Endothelial cell of umbilical vein (primary cell): ENCODE measurements at regions not wholly inside any gene's neighbourhood (a gene's known extent, or its start where the extent isn't known, plus 50 kb on each side); places are given as distances from the start of the nearest gene placed in this dataset.

Experiments
- BruUV-seq: library from RNA; stranded (reverse); fragments of 400-500 nt; replicated peaks from 2 replicates; lab custom pipeline; 2021; lab: Mats Ljungman, UMichigan
- CTCF ChIA-PET: fragments of 300-600, 350-600 bp; sonication (Branson Sonifier 250); formaldehyde crosslinking; loops from one replicate; lab custom pipeline; 2021; ENCODE audit warnings: antibody characterized with exemption, inconsistent platforms; lab: Charles Lee
- POLR2A ChIA-PET: fragments of 300-600, 350-600 bp; sonication (Branson Sonifier 250); formaldehyde crosslinking; loops from one replicate; lab custom pipeline; 2021; ENCODE audit warnings: antibody characterized with exemption, inconsistent platforms; lab: Charles Lee
- DNase-seq: peaks from one replicate; pipeline ENCODE4 v3.0.0-alpha.2; 2011; ENCODE audit warnings: low read depth, low spot score
- FAIRE-seq: peaks from 2 replicates; lab custom pipeline; 2011; peaks lifted over from hg19 to GRCh38; lab: Jason Lieb, UNC
- H2AFZ ChIP-seq: 2 replicates; pipeline ENCODE4 v1.6.0; 2012; ENCODE audit warnings: low read depth, low read length, control low read depth, inconsistent platforms
- H3K27ac ChIP-seq: 2 replicates; pipeline ENCODE4 v1.5.1; 2011; ENCODE audit warnings: low read depth, mild to moderate bottlenecking, control low read depth, low read length, moderate library complexity; ENCODE audit not compliant: insufficient read depth
- H3K27me3 ChIP-seq, 2 experiments: 2 replicates each; pipeline versions ENCODE4 v1.6.0 to v1.6.1; 2011; ENCODE audit warnings: low read length in 2 of 2, mixed read lengths in 1 of 2; ENCODE audit not compliant: control insufficient read depth in 2 of 2, insufficient read depth in 2 of 2
- H3K36me3 ChIP-seq, 2 experiments: 2 replicates in 1 of 2; 3 replicates in 1 of 2; pipeline ENCODE4 v1.5.1; 2011; ENCODE audit warnings: low read length in 2 of 2, mild to moderate bottlenecking in 1 of 2, moderate library complexity in 1 of 2; ENCODE audit not compliant: control insufficient read depth in 2 of 2, insufficient read depth in 2 of 2; ENCODE audit errors: extremely low read depth in 1 of 2
- H3K4me1 ChIP-seq: 3 replicates; pipeline ENCODE4 v1.5.1; 2011; ENCODE audit warnings: mild to moderate bottlenecking, low read length; ENCODE audit not compliant: control insufficient read depth, insufficient read depth; ENCODE audit errors: extremely low read depth
- H3K4me2 ChIP-seq: 2 replicates; pipeline ENCODE4 v1.6.1; 2011; ENCODE audit warnings: low read length, control low read depth, mixed read lengths; ENCODE audit not compliant: insufficient read depth
- H3K4me3 ChIP-seq, 3 experiments: fragments of 200-600 bp in 1 of 3; sonication (generic), shearing (Covaris generic) in 1 of 3; replicated peaks in 1 of 3; 2 replicates each; pipeline ENCODE4 v1.5.1; 2011 to 2016; ENCODE audit warnings: control low read depth in 3 of 3, low read length in 3 of 3, mild to moderate bottlenecking in 2 of 3, inconsistent platforms in 1 of 3, low read depth in 1 of 3, moderate library complexity in 1 of 3; ENCODE audit not compliant: insufficient read depth in 1 of 3
- H3K79me2 ChIP-seq: 2 replicates; pipeline ENCODE4 v1.6.0; 2012; ENCODE audit warnings: low read length, inconsistent platforms; ENCODE audit not compliant: control insufficient read depth, insufficient read depth
- H3K9ac ChIP-seq: replicated peaks from 2 replicates; pipeline ENCODE3; 2011; ENCODE audit warnings: low read length, control low read depth; ENCODE audit not compliant: insufficient read depth; ENCODE audit errors: extremely low read depth
- H3K9me1 ChIP-seq: replicated peaks from 3 replicates; pipeline ENCODE4 v1.6.0; 2011; ENCODE audit warnings: mild to moderate bottlenecking, low read length; ENCODE audit not compliant: control insufficient read depth, insufficient read depth; ENCODE audit errors: extremely low read depth
- H3K9me3 ChIP-seq: replicated peaks from 2 replicates; pipeline ENCODE4 v1.5.1; 2012; ENCODE audit warnings: low read length, inconsistent platforms; ENCODE audit not compliant: control insufficient read depth, insufficient read depth
- H4K20me1 ChIP-seq: replicated peaks from 2 replicates; pipeline ENCODE3; 2011; ENCODE audit warnings: mild to moderate bottlenecking, low read length; ENCODE audit not compliant: control insufficient read depth, insufficient read depth; ENCODE audit errors: extremely low read depth
- EZH2 ChIP-seq: IDR thresholded peaks from 2 replicates; pipeline ENCODE4 v1.6.1; 2012; ENCODE audit warnings: borderline replicate concordance, low read depth, mild to moderate bottlenecking, moderate library complexity, low read length, inconsistent platforms; ENCODE audit not compliant: severe bottlenecking
- FOS ChIP-seq: IDR thresholded peaks from 2 replicates; pipeline ENCODE4 v1.6.1; 2011; ENCODE audit warnings: mild to moderate bottlenecking, low read length, moderate library complexity, borderline replicate concordance; ENCODE audit not compliant: insufficient read depth
- GATA2 ChIP-seq: IDR thresholded peaks from 2 replicates; pipeline ENCODE4 v1.7.0; 2011; ENCODE audit warnings: low read depth, mild to moderate bottlenecking, moderate library complexity, mixed read lengths, low read length; ENCODE audit not compliant: insufficient read length, insufficient read depth
- JUN ChIP-seq: IDR thresholded peaks from 2 replicates; pipeline ENCODE4 v1.6.1; 2011; ENCODE audit warnings: borderline replicate concordance, low read depth; ENCODE audit not compliant: insufficient read length, insufficient read depth
- MAX ChIP-seq: IDR thresholded peaks from 2 replicates; pipeline ENCODE4 v1.6.1; 2011; ENCODE audit not compliant: insufficient read depth, insufficient read length
- MYC ChIP-seq: IDR thresholded peaks from one replicate; pipeline ENCODE4 v1.6.1; 2011; ENCODE audit warnings: mild to moderate bottlenecking, low read depth, low read length
- POLR2A ChIP-seq: IDR thresholded peaks from 2 replicates; pipeline ENCODE4 v1.6.1; 2012; ENCODE audit warnings: low read depth, mild to moderate bottlenecking, control low read depth, low read length
- POLR2AphosphoS5 ChIP-seq: IDR thresholded peaks from 2 replicates; pipeline ENCODE4 v1.6.1; 2012; ENCODE audit warnings: low read depth, mild to moderate bottlenecking, control low read depth, low read length, moderate library complexity; ENCODE audit not compliant: insufficient read depth
- dilution Hi-C: fragments of 300-500 bp; cut with MboI; formaldehyde crosslinking; loops from one replicate; pipeline ENCODE4 v1.15.0; 2019; ENCODE audit warnings: low sequenced_read_pairs; ENCODE audit not compliant: extremely low pct_ligation_motif_present
- intact Hi-C: fragments of 100-400 bp; cut with micrococcal nuclease; formaldehyde crosslinking; loops from one replicate; pipeline ENCODE4 v1.10.0; 2022
- TF ChIP-seq, protein P1 (sequence below), 2 donors: IDR thresholded peaks; 1 replicate in 1 of 2; 2 replicates in 1 of 2; pipeline ENCODE4 v1.5.1; 2011; ENCODE audit warnings: low read length in 2 of 2, mild to moderate bottlenecking in 2 of 2, moderate library complexity in 2 of 2, control low read depth in 1 of 2, inconsistent platforms in 1 of 2, low read depth in 1 of 2; ENCODE audit not compliant: insufficient read depth in 1 of 2; ENCODE audit errors: extremely low read depth in 1 of 2

DNA sequence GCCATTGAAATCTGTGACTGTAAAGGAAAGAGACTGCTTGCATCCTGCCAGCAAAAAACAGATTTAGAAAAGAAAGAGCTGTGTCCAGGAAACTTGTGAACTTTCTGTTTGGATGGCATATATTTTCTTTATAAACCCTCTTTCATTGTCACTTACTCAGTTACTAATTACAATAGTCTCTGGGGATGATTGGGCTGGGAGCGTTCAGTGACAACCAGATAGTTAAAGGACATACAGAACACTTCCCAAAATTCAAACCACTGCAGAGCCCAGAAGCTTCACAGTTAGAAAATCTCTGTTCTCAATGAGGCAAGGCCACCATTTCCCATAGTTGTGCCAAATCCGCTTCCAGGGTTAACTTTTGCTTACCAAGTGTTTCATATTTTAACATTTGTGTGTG, 98.6 kb upstream of the TAB2 start:
- no TSS peak for BruUV-seq
- no peak for FAIRE-seq

More for the DNA sequence above, 98.6 kb upstream of the TAB2 start:
- Histone ChIP-seq H3K9ac (no peak overlapping the region), H2AFZ (no peak overlapping the region), H3K4me1 (no peaks in the 10 kb centered on the region), H3K4me3 (no peak overlapping the region), H3K27ac (no peak overlapping the region), H3K9me1 (no peaks in the 10 kb centered on the region), H3K4me2 (no peak overlapping the region), H3K36me3 (no peaks in the 10 kb centered on the region), H3K27me3 (peaks cover 4 to 8% of the 10 kb centered on the region in 2 experiments), H3K79me2 (no peaks in the 10 kb centered on the region), H3K9me3 (no peaks in the 10 kb centered on the region), H4K20me1 (no peaks in the 10 kb centered on the region)
- intact Hi-C loops (no loop called here), dilution Hi-C loops (no loop called here)
- TF ChIP-seq MAX (no peak), EZH2 (no peak), POLR2A (no peak), JUN (no peak), FOS (no peak), GATA2 (no peak), POLR2AphosphoS5 (no peak), MYC (no peak)
- TF ChIP-seq, protein P1, sequence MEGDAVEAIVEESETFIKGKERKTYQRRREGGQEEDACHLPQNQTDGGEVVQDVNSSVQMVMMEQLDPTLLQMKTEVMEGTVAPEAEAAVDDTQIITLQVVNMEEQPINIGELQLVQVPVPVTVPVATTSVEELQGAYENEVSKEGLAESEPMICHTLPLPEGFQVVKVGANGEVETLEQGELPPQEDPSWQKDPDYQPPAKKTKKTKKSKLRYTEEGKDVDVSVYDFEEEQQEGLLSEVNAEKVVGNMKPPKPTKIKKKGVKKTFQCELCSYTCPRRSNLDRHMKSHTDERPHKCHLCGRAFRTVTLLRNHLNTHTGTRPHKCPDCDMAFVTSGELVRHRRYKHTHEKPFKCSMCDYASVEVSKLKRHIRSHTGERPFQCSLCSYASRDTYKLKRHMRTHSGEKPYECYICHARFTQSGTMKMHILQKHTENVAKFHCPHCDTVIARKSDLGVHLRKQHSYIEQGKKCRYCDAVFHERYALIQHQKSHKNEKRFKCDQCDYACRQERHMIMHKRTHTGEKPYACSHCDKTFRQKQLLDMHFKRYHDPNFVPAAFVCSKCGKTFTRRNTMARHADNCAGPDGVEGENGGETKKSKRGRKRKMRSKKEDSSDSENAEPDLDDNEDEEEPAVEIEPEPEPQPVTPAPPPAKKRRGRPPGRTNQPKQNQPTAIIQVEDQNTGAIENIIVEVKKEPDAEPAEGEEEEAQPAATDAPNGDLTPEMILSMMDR (IDR thresholded peaks at IDR 0.05; ENCODE audit: extremely low read depth in 1 of 2, insufficient read depth in 1 of 2, low read depth in 1 of 2, low read length in 2 of 2), result no peak
- no peak for DNase-seq
- ChIA-PET POLR2A (no interaction called here), CTCF (no interaction called here)
